HEK293 (cell line): ENCODE measurements at regions not wholly inside any gene's neighbourhood (a gene's known extent, or its start where the extent isn't known, plus 50 kb on each side); places are given as distances from the start of the nearest gene placed in this dataset.
"Not testable (repeated sequence)": the region's sequence is repeated elsewhere in the genome, so short reads cannot be mapped to it uniquely, and the experiment has no call there.

ENCODE experiments used
- MEIS1 ChIP-seq: sonication (generic); formaldehyde crosslinking; IDR thresholded peaks from 2 replicates; pipeline ENCODE4 v1.8.1; 2022; ENCODE audit warnings: missing genetic modification reagents, mild to moderate bottlenecking, borderline replicate concordance
- RBAK ChIP-seq: fragments of 450-650 bp; formaldehyde crosslinking; IDR thresholded peaks from 2 replicates; pipeline ENCODE4 v1.5.1; 2016; ENCODE audit warnings: missing biosample characterization, missing genetic modification characterization
- ZNF112 ChIP-seq: fragments of 450-650 bp; formaldehyde crosslinking; IDR thresholded peaks from 2 replicates; pipeline ENCODE4 v1.5.0; 2017; ENCODE audit warnings: missing biosample characterization, missing genetic modification characterization
- ZNF274 ChIP-seq, 2 experiments: fragments of 200-500 bp in 1 of 2; fragments of 450-650 bp in 1 of 2; sonication (Bioruptor generic) in 1 of 2; formaldehyde crosslinking in 1 of 2; IDR thresholded peaks; 2 replicates each; pipeline versions ENCODE4 v1.5.1 to v1.6.1; 2014 to 2016; ENCODE audit warnings: borderline replicate concordance in 1 of 2, inconsistent platforms in 1 of 2, low read length in 1 of 2, missing biosample characterization in 1 of 2, missing genetic modification characterization in 1 of 2
- ZNF473 ChIP-seq: fragments of 450-650 bp; formaldehyde crosslinking; IDR thresholded peaks from 2 replicates; pipeline ENCODE4 v1.5.1; 2017; ENCODE audit warnings: missing biosample characterization, missing genetic modification characterization
- ZSCAN30 ChIP-seq: fragments of 450-650 bp; IDR thresholded peaks from 2 replicates; pipeline ENCODE4 v1.5.1; 2018; ENCODE audit warnings: missing biosample characterization, mild to moderate bottlenecking, missing genetic modification characterization, moderate library complexity
- TF ChIP-seq, protein P1 (sequence below): fragments of 450-650 bp; formaldehyde crosslinking; IDR thresholded peaks from 2 replicates; pipeline ENCODE4 v1.5.1; 2016; ENCODE audit warnings: missing biosample characterization, missing genetic modification characterization
- TF ChIP-seq, protein P2 (sequence below): fragments of 450-650 bp; formaldehyde crosslinking; conservative IDR thresholded peaks from 2 replicates; pipeline ENCODE4 v1.5.1; 2016; ENCODE audit warnings: low read depth, missing biosample characterization, missing genetic modification characterization
- TF ChIP-seq, protein P3 (sequence below): sonication (generic); formaldehyde crosslinking; IDR thresholded peaks from 2 replicates; pipeline ENCODE4 v1.8.1; 2022; ENCODE audit warnings: mild to moderate bottlenecking, moderate library complexity, missing genetic modification reagents
- TF ChIP-seq, protein P4 (sequence below): fragments of 450-650 bp; formaldehyde crosslinking; IDR thresholded peaks from 2 replicates; pipeline ENCODE4 v1.5.1; 2016; ENCODE audit warnings: missing biosample characterization, missing genetic modification characterization, low read depth

DNA sequence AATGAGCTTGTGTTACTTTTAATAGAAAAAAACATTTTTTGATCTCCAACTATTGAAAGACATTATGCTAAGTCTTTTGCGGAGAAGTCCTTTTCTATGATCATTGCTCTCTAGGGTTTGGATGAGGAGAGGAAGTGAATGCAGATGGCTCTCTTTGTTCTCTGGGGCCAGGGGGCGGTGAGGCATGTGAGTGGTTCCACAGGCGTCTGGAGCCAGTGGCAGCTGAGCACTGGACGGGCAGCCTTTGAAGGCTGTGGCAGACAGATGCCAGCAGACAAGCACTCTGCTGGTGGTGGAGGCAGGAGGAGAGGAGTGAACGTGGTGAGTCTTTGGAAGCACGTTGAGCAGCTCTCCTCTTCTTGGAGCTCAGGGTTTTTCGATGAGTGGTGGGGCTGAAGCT lies 107.8 kb downstream of the GOLGA6L22 start:
- TF ChIP-seq RBAK; MEIS1; ZNF112; ZNF274 (IDR thresholded peaks at IDR 0.05; ENCODE audit: low read length); ZNF274 (tag by site-specific recombination; IDR thresholded peaks at IDR 0.05; ENCODE audit: borderline replicate concordance); ZNF473; ZSCAN30 (tag by site-specific recombination): not testable (repeated sequence)
- TF ChIP-seq, protein P1, sequence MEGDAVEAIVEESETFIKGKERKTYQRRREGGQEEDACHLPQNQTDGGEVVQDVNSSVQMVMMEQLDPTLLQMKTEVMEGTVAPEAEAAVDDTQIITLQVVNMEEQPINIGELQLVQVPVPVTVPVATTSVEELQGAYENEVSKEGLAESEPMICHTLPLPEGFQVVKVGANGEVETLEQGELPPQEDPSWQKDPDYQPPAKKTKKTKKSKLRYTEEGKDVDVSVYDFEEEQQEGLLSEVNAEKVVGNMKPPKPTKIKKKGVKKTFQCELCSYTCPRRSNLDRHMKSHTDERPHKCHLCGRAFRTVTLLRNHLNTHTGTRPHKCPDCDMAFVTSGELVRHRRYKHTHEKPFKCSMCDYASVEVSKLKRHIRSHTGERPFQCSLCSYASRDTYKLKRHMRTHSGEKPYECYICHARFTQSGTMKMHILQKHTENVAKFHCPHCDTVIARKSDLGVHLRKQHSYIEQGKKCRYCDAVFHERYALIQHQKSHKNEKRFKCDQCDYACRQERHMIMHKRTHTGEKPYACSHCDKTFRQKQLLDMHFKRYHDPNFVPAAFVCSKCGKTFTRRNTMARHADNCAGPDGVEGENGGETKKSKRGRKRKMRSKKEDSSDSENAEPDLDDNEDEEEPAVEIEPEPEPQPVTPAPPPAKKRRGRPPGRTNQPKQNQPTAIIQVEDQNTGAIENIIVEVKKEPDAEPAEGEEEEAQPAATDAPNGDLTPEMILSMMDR (tag by site-specific recombination), result not testable (repeated sequence)
- TF ChIP-seq, protein P2, sequence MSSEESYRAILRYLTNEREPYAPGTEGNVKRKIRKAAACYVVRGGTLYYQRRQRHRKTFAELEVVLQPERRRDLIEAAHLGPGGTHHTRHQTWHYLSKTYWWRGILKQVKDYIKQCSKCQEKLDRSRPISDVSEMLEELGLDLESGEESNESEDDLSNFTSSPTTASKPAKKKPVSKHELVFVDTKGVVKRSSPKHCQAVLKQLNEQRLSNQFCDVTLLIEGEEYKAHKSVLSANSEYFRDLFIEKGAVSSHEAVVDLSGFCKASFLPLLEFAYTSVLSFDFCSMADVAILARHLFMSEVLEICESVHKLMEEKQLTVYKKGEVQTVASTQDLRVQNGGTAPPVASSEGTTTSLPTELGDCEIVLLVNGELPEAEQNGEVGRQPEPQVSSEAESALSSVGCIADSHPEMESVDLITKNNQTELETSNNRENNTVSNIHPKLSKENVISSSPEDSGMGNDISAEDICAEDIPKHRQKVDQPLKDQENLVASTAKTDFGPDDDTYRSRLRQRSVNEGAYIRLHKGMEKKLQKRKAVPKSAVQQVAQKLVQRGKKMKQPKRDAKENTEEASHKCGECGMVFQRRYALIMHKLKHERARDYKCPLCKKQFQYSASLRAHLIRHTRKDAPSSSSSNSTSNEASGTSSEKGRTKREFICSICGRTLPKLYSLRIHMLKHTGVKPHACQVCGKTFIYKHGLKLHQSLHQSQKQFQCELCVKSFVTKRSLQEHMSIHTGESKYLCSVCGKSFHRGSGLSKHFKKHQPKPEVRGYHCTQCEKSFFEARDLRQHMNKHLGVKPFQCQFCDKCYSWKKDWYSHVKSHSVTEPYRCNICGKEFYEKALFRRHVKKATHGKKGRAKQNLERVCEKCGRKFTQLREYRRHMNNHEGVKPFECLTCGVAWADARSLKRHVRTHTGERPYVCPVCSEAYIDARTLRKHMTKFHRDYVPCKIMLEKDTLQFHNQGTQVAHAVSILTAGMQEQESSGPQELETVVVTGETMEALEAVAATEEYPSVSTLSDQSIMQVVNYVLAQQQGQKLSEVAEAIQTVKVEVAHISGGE, result not testable (repeated sequence)
- TF ChIP-seq, protein P3, sequence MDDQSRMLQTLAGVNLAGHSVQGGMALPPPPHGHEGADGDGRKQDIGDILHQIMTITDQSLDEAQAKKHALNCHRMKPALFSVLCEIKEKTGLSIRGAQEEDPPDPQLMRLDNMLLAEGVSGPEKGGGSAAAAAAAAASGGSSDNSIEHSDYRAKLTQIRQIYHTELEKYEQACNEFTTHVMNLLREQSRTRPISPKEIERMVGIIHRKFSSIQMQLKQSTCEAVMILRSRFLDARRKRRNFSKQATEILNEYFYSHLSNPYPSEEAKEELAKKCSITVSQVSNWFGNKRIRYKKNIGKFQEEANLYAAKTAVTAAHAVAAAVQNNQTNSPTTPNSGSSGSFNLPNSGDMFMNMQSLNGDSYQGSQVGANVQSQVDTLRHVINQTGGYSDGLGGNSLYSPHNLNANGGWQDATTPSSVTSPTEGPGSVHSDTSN (CRISPR knock-in tag), result not testable (repeated sequence)
- TF ChIP-seq, protein P4, sequence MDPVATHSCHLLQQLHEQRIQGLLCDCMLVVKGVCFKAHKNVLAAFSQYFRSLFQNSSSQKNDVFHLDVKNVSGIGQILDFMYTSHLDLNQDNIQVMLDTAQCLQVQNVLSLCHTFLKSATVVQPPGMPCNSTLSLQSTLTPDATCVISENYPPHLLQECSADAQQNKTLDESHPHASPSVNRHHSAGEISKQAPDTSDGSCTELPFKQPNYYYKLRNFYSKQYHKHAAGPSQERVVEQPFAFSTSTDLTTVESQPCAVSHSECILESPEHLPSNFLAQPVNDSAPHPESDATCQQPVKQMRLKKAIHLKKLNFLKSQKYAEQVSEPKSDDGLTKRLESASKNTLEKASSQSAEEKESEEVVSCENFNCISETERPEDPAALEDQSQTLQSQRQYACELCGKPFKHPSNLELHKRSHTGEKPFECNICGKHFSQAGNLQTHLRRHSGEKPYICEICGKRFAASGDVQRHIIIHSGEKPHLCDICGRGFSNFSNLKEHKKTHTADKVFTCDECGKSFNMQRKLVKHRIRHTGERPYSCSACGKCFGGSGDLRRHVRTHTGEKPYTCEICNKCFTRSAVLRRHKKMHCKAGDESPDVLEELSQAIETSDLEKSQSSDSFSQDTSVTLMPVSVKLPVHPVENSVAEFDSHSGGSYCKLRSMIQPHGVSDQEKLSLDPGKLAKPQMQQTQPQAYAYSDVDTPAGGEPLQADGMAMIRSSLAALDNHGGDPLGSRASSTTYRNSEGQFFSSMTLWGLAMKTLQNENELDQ (tag by site-specific recombination), result not testable (repeated sequence)
